Stomach (tissue), 4 donors: ENCODE measurements at regions not wholly inside any gene's neighbourhood (a gene's known extent, or its start where the extent isn't known, plus 50 kb on each side); places are given as distances from the start of the nearest gene placed in this dataset.

Experiments
- CTCF ChIP-seq, 7 experiments: fragments of 450-650 bp in 4 of 7; fragments of 200-600 bp in 3 of 7; sonication (generic) in 3 of 7; IDR thresholded peaks; one replicate each; pipeline ENCODE4 v1.5.1; 2016 to 2019; ENCODE audit warnings: antibody characterized with exemption in 7 of 7, control low read depth in 2 of 7, mild to moderate bottlenecking in 1 of 7
- EP300 ChIP-seq: sonication (generic); formaldehyde crosslinking; IDR thresholded peaks from one replicate; pipeline ENCODE4 v1.6.1; 2017; ENCODE audit warnings: antibody characterized with exemption
- POLR2A ChIP-seq, 4 donors: fragments of 450-650 bp; IDR thresholded peaks; one replicate each; pipeline ENCODE4 v1.6.1; 2016; ENCODE audit warnings: antibody characterized with exemption in 4 of 4, control low read depth in 2 of 4, mild to moderate bottlenecking in 1 of 4, moderate library complexity in 1 of 4
- POLR2AphosphoS5 ChIP-seq, 3 donors: sonication (generic); formaldehyde crosslinking; IDR thresholded peaks; one replicate each; pipeline ENCODE4 v1.6.1; 2016; ENCODE audit warnings: antibody characterized with exemption in 3 of 3

- no peak for TF ChIP-seq POLR2A (IDR thresholded peaks at IDR 0.05)
- no peak for TF ChIP-seq POLR2AphosphoS5 (IDR thresholded peaks at IDR 0.05)
- TF ChIP-seq CTCF (IDR thresholded peaks at IDR 0.05): no peak
- TF ChIP-seq EP300: no peak
These were observed 371.4 kb upstream of the AMOT start for GRCh38 chrX:113212052-113212451.
